Panc1 (cell line): ENCODE measurements at regions not wholly inside any gene's neighbourhood (a gene's known extent, or its start where the extent isn't known, plus 50 kb on each side); places are given as distances from the start of the nearest gene placed in this dataset.

ENCODE experiments used
- ATAC-seq: fragments of 200-7000 bp; cut with Tn5 transposase; 2 replicates; pipeline ENCODE4 v1.9.1; 2020; ENCODE audit warnings: mild to moderate bottlenecking, moderate library complexity
- BruUV-seq: library from RNA; stranded (reverse); fragments of 400-500 nt; replicated peaks from 2 replicates; lab custom pipeline; 2021; lab: Mats Ljungman, UMichigan
- CTCF ChIA-PET: fragments of 300-600 bp; sonication (Branson Sonifier 250); formaldehyde crosslinking; loops from one replicate; lab custom pipeline; 2022; ENCODE audit warnings: antibody characterized with exemption; lab: Charles Lee
- POLR2A ChIA-PET: fragments of 300-600 bp; sonication (Branson Sonifier 250); formaldehyde crosslinking; loops from one replicate; lab custom pipeline; 2022; ENCODE audit warnings: antibody characterized with exemption; lab: Charles Lee
- DNase-seq: peaks from one replicate; pipeline ENCODE4 v3.0.0-alpha.2; 2010; ENCODE audit warnings: low read depth, low spot score
- H3K27ac ChIP-seq: 2 replicates; pipeline ENCODE4 v1.5.1; 2011; ENCODE audit warnings: mild to moderate bottlenecking, low read length, inconsistent platforms
- H3K27me3 ChIP-seq: fragments of 200-500 bp; sonication (Bioruptor generic); 2 replicates; pipeline ENCODE4 v1.6.0; 2014; ENCODE audit warnings: low read length, inconsistent platforms; ENCODE audit not compliant: control insufficient read depth, insufficient read depth
- H3K36me3 ChIP-seq: fragments of 200-500 bp; sonication (Bioruptor generic); 2 replicates; pipeline ENCODE4 v1.5.1; 2014; ENCODE audit warnings: inconsistent platforms, mild to moderate bottlenecking, low read length, moderate library complexity; ENCODE audit not compliant: control insufficient read depth, insufficient read depth
- H3K4me1 ChIP-seq: 2 replicates; pipeline ENCODE4 v1.5.1; 2011; ENCODE audit warnings: inconsistent platforms, mild to moderate bottlenecking, low read length, moderate library complexity; ENCODE audit not compliant: control insufficient read depth, insufficient read depth
- H3K4me3 ChIP-seq, 2 experiments: 2 replicates each; pipeline ENCODE4 v1.5.1; 2011 to 2012; ENCODE audit warnings: low read depth in 2 of 2, low read length in 2 of 2, mild to moderate bottlenecking in 2 of 2, inconsistent platforms in 1 of 2, moderate library complexity in 1 of 2
- H3K9me3 ChIP-seq: fragments of 200-500 bp; sonication (Bioruptor generic); 2 replicates; pipeline ENCODE4 v1.5.1; 2014; ENCODE audit warnings: low read depth, mild to moderate bottlenecking, inconsistent platforms, low read length, moderate library complexity; ENCODE audit not compliant: control insufficient read depth, insufficient read depth
- CTCF ChIP-seq: fragments of 450-650 bp; IDR thresholded peaks from 2 replicates; pipeline ENCODE4 v1.5.1; 2017; ENCODE audit warnings: mild to moderate bottlenecking
- POLR2AphosphoS5 ChIP-seq: IDR thresholded peaks from 2 replicates; pipeline ENCODE4 v1.6.1; 2012; ENCODE audit warnings: mild to moderate bottlenecking, low read depth, low read length, moderate library complexity
- REST ChIP-seq, 2 experiments: IDR thresholded peaks; 2 replicates each; pipeline ENCODE4 v1.6.1; 2011 to 2012; ENCODE audit warnings: low read depth in 2 of 2, control low read depth in 1 of 2, low read length in 1 of 2, mild to moderate bottlenecking in 1 of 2, moderate library complexity in 1 of 2; ENCODE audit not compliant: insufficient read depth in 1 of 2
- SIN3A ChIP-seq: IDR thresholded peaks from 2 replicates; pipeline ENCODE4 v1.6.1; 2012; ENCODE audit warnings: low read depth, mild to moderate bottlenecking, low read length, moderate library complexity, borderline replicate concordance; ENCODE audit not compliant: insufficient read depth
- TCF7L2 ChIP-seq: IDR thresholded peaks from 2 replicates; pipeline ENCODE4 v1.6.1; 2011; ENCODE audit warnings: mild to moderate bottlenecking, low read depth, low read length, inconsistent platforms
- in situ Hi-C: cut with HindIII; loops from 2 replicates; pipeline ENCODE4 v1.10.0; 2016; ENCODE audit warnings: low sequenced_read_pairs, low pct_unique_long_range_greater_than_20kb
- intact Hi-C: fragments of 100-400 bp; cut with micrococcal nuclease; formaldehyde crosslinking; loops from one replicate; pipeline ENCODE4 v1.10.0; 2022; ENCODE audit not compliant: unreplicated experiment

DNA sequence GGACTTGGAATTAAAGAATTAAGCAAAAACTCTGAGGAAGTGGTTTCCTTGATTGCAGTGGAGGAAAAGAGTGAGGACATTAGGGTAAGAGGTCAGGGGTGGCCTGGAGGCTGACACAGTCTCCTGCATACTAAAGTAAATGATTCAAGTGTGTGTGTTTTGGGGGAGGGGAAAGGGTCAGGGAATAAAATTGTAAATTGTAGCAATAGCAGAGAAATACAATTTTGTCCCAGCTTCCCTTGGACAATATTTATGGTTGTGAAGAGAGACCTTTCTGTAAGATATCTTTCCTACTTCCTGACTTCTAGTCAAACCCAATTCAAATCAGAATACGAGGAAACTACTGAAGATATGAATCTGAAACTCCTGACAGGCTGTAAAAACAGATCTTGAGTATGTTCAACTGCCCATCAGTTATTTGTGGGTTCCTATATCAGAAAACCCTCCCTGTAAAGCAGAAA, 143.4 kb upstream of the HMGN3 start:
- in situ Hi-C loops: no loop called here
- no peak for ATAC-seq

DNA sequence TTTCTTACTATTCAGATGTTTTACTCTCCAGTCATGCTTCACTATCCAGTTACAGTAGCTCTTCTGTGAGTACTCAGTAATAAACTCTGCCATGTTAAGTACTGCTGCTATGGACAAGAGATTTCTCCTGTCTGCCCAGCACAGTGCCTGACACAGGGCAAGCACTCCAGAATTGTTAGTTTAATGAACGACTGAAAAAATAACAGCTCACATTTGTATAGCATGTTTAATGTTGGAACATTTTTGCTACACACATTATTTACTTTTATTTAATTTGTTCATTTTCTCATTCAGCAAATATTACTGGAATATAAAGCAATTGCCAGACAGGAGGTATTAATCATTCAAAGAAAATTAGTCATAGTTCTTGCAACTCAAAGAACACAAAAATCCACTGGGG, 142.6 kb upstream of the HMGN3 start:
- no TSS peak for BruUV-seq
- ATAC-seq (no peak), DNase-seq (no peak)
- ChIA-PET CTCF (interaction anchor here (0.7 kb wide), 1 partner anchor 384 kb away, joined by 4 read pairs; no protein-coding TSS in a partner anchor), POLR2A (no interaction called here)
- H3K27me3 ChIP-seq: no peaks in the 10 kb centered on the region; the same call in 1 of the 2 replicates
- H3K4me3 ChIP-seq: no peak overlapping the region
- TF ChIP-seq CTCF: no peak
- TF ChIP-seq POLR2AphosphoS5: no peak
- TF ChIP-seq TCF7L2: no peak
- no peak for TF ChIP-seq REST (IDR thresholded peaks at IDR 0.05; ENCODE audit: insufficient read depth in 1 of 2, low read depth in 2 of 2, low read length in 1 of 2)
- TF ChIP-seq SIN3A: no peak
- no peaks in the 10 kb centered on the region for H3K9me3 ChIP-seq
- H3K36me3 ChIP-seq: no peaks in the 10 kb centered on the region
- no peak overlapping the region for H3K27ac ChIP-seq
- intact Hi-C loops (no loop called here), in situ Hi-C loops (no loop called here)
- H3K4me1 ChIP-seq: no peaks in the 10 kb centered on the region

More for the DNA sequence above, 143.4 kb upstream of the HMGN3 start:
- no peak for DNase-seq
- Histone ChIP-seq H3K27me3 (no peaks in the 10 kb centered on the region; the same call in 1 of the 2 replicates), H3K36me3 (no peaks in the 10 kb centered on the region), H3K4me1 (no peaks in the 10 kb centered on the region), H3K4me3 (no peak overlapping the region), H3K9me3 (no peaks in the 10 kb centered on the region), H3K27ac (no peak overlapping the region)
- intact Hi-C loops: no loop called here
- no TSS peak for BruUV-seq
- ChIA-PET CTCF (no interaction called here), POLR2A (no interaction called here)
- TF ChIP-seq TCF7L2 (no peak), REST (IDR thresholded peaks at IDR 0.05; ENCODE audit: insufficient read depth in 1 of 2, low read depth in 2 of 2, low read length in 1 of 2) (no peak), SIN3A (no peak)
